Esophagus muscularis mucosa (tissue), 3 donors: ENCODE measurements at regions not wholly inside any gene's neighbourhood (a gene's known extent, or its start where the extent isn't known, plus 50 kb on each side); places are given as distances from the start of the nearest gene placed in this dataset.

Source experiments
- CTCF ChIP-seq, 3 experiments: fragments of 200-600 bp in 2 of 3; fragments of 450-650 bp in 1 of 3; sonication (generic) in 2 of 3; IDR thresholded peaks; one replicate each; pipeline ENCODE4 v1.5.1; 2017 to 2019; ENCODE audit warnings: antibody characterized with exemption in 3 of 3, mild to moderate bottlenecking in 2 of 3, moderate library complexity in 1 of 3
- EP300 ChIP-seq: sonication (generic); formaldehyde crosslinking; IDR thresholded peaks from one replicate; pipeline ENCODE4 v1.6.1; 2017; ENCODE audit warnings: antibody characterized with exemption

GRCh38 chr17:83145831-83146230 lies 66.4 kb downstream of the METRNL start:
- TF ChIP-seq CTCF (IDR thresholded peaks at IDR 0.05) (no peak), EP300 (no peak)
